Vagina (tissue), 2 donors: ENCODE measurements at regions not wholly inside any gene's neighbourhood (a gene's known extent, or its start where the extent isn't known, plus 50 kb on each side); places are given as distances from the start of the nearest gene placed in this dataset.

Experiments used
- POLR2AphosphoS5 ChIP-seq, 2 donors: sonication (generic); formaldehyde crosslinking; IDR thresholded peaks; one replicate each; pipeline ENCODE4 v1.9.0; 2017; ENCODE audit warnings: antibody characterized with exemption in 2 of 2, mild to moderate bottlenecking in 2 of 2, low read depth in 1 of 2; ENCODE audit not compliant: insufficient read depth in 1 of 2
- TF ChIP-seq, protein P1 (sequence below), 3 experiments: fragments of 450-650 bp in 2 of 3; fragments of 200-600 bp in 1 of 3; sonication (generic) in 1 of 3; IDR thresholded peaks; one replicate each; pipeline ENCODE4 v1.5.1; 2017 to 2019; ENCODE audit warnings: antibody characterized with exemption in 3 of 3, mild to moderate bottlenecking in 2 of 3, moderate library complexity in 2 of 3

DNA sequence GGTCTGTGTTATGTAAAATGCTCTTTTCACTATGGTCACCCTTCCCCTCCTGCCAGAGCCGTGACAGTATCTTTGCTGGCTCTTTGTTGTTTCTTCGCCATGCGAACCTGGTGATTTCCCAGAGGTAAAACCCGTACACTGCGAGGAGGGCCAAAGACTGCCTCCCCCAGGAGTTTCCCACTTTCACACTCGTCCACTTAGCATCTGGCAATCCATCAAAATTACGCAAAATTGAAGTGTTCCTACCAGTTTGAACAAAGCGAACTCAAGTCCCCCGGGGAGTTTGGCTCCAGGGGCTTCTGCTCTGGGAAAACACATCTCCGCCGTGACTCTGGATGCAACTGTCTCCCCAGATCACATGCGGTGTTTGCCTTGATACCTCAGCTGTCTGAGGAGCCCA, 239.9 kb downstream of the FAM43A start:
- TF ChIP-seq, protein P1, sequence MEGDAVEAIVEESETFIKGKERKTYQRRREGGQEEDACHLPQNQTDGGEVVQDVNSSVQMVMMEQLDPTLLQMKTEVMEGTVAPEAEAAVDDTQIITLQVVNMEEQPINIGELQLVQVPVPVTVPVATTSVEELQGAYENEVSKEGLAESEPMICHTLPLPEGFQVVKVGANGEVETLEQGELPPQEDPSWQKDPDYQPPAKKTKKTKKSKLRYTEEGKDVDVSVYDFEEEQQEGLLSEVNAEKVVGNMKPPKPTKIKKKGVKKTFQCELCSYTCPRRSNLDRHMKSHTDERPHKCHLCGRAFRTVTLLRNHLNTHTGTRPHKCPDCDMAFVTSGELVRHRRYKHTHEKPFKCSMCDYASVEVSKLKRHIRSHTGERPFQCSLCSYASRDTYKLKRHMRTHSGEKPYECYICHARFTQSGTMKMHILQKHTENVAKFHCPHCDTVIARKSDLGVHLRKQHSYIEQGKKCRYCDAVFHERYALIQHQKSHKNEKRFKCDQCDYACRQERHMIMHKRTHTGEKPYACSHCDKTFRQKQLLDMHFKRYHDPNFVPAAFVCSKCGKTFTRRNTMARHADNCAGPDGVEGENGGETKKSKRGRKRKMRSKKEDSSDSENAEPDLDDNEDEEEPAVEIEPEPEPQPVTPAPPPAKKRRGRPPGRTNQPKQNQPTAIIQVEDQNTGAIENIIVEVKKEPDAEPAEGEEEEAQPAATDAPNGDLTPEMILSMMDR (IDR thresholded peaks at IDR 0.05), result no peak
- TF ChIP-seq POLR2AphosphoS5 (IDR thresholded peaks at IDR 0.05; ENCODE audit: insufficient read depth in 1 of 2, low read depth in 1 of 2), result no peak
